Progenitor cell of endocrine pancreas (in vitro differentiated cells): ENCODE measurements at regions not wholly inside any gene's neighbourhood (a gene's known extent, or its start where the extent isn't known, plus 50 kb on each side); places are given as distances from the start of the nearest gene placed in this dataset.

Experiments used
- DNase-seq: peaks from one replicate; pipeline ENCODE4 v3.0.0; 2021; ENCODE audit warnings: low spot score; ENCODE audit not compliant: unreplicated experiment
- H3K27ac Mint-ChIP-seq: 2 replicates; pipeline ENCODE4 v1.8.0; 2021; ENCODE audit warnings: mild to moderate bottlenecking, moderate library complexity, mixed read lengths
- H3K27me3 Mint-ChIP-seq: 2 replicates; pipeline ENCODE4 v1.8.0; 2021; ENCODE audit warnings: mixed read lengths
- H3K36me3 Mint-ChIP-seq: 2 replicates; pipeline ENCODE4 v1.8.0; 2022; ENCODE audit warnings: mixed read lengths; ENCODE audit not compliant: insufficient read depth
- H3K4me1 Mint-ChIP-seq: 2 replicates; pipeline ENCODE4 v1.8.0; 2021; ENCODE audit warnings: low read depth, mixed read lengths
- H3K4me3 Mint-ChIP-seq: 2 replicates; pipeline ENCODE4 v1.8.0; 2021; ENCODE audit warnings: low read depth, mild to moderate bottlenecking, moderate library complexity, mixed read lengths
- H3K9me3 Mint-ChIP-seq: 2 replicates; pipeline ENCODE4 v1.8.0; 2021; ENCODE audit warnings: low read depth, mixed read lengths
- TF ChIP-seq, protein P1 (sequence below): fragments of 200-600 bp; sonication (generic); IDR thresholded peaks from one replicate; pipeline ENCODE4 v1.5.0; 2021; ENCODE audit warnings: antibody characterized with exemption, mild to moderate bottlenecking; ENCODE audit not compliant: unreplicated experiment

DNA sequence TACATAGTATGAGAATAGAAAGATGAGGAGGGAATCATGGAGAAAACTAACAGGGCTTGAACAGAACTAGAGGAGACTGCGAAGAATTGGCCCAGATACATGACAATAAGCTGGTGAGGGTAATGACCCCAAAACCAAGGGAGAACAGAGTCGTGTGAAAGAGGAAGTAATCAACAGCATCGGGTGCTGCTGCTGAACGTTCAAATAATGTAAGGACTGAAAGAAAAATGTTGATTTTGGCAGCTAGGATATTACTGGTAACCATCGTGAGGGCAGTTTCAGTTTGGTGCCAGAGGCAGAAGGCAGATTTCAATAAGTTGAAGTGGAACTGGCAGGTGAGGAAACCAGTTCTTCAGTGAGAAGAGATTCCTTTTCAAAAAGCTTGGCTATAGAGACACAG is 66.8 kb upstream of the SMC2 start:
- Mint-ChIP-seq H3K27ac (no peak overlapping the region), H3K4me3 (no peak overlapping the region), H3K36me3 (no peaks in the 10 kb centered on the region), H3K9me3 (no peaks in the 10 kb centered on the region), H3K27me3 (no peaks in the 10 kb centered on the region), H3K4me1 (no peaks in the 10 kb centered on the region)
- TF ChIP-seq, protein P1, sequence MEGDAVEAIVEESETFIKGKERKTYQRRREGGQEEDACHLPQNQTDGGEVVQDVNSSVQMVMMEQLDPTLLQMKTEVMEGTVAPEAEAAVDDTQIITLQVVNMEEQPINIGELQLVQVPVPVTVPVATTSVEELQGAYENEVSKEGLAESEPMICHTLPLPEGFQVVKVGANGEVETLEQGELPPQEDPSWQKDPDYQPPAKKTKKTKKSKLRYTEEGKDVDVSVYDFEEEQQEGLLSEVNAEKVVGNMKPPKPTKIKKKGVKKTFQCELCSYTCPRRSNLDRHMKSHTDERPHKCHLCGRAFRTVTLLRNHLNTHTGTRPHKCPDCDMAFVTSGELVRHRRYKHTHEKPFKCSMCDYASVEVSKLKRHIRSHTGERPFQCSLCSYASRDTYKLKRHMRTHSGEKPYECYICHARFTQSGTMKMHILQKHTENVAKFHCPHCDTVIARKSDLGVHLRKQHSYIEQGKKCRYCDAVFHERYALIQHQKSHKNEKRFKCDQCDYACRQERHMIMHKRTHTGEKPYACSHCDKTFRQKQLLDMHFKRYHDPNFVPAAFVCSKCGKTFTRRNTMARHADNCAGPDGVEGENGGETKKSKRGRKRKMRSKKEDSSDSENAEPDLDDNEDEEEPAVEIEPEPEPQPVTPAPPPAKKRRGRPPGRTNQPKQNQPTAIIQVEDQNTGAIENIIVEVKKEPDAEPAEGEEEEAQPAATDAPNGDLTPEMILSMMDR, result no peak
- no peak for DNase-seq

DNA sequence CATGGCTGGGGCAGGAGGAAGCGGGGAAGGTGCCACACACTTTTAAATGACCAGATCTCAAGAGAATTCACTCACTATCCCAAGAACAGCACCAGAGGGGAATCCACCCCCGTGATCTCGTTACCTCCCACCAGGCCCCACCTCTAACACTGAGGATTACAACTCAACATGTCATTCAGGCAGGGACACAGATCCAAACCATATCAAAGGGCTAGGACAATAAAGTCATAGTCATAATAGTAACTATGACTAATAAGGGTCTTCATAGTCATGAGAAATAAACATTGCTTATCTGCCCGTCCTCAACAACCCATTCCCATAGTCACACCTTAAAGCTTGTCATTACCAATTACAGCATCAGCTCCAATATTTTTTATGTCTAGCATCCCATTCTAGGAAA is 65.3 kb upstream of the SMC2 start:
- no peaks in the 10 kb centered on the region for H3K27me3 Mint-ChIP-seq
- H3K27ac Mint-ChIP-seq, result no peak overlapping the region
- no peaks in the 10 kb centered on the region for H3K4me1 Mint-ChIP-seq
- H3K9me3 Mint-ChIP-seq, result no peaks in the 10 kb centered on the region
- no peaks in the 10 kb centered on the region for H3K36me3 Mint-ChIP-seq
- DNase-seq, result no peak
- no peak overlapping the region for H3K4me3 Mint-ChIP-seq
- TF ChIP-seq, protein P1, result no peak
